ENCODE measurements at regions not wholly inside any gene's neighbourhood (a gene's known extent, or its start where the extent isn't known, plus 50 kb on each side); places are given as distances from the start of the nearest gene placed in this dataset.
"Not testable (repeated sequence)": the region's sequence is repeated elsewhere in the genome, so short reads cannot be mapped to it uniquely, and the experiment has no call there.

DNA sequence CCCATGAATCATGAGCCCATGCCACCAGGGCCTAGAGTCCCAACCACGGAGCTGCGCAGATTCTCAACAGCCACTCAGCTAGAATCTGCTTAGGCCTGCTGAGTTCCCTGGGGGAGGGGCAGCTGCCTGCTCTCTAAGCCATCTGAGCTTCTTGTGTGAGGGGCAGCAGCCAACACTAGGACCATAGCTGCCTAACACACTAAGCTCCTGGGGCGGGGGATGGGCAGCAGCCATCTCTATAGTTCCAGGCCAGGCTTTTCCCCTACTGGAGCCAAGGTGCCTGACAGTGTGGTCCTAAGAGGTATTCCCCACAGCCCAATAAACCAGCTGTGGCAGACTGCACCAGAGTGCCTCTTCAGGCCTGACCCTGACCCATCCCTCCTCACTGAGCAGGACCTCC, 255.9 kb upstream of the ACO1 start:
- no peaks in the 10 kb centered on the region for H4K20me1 ChIP-seq (ENCODE audit: insufficient read depth)
- intact Hi-C loops (cut with micrococcal nuclease), result no loop called here
- H3K27me3 ChIP-seq (ENCODE audit: insufficient read depth, low read length), result no peaks in the 10 kb centered on the region
- H3K9me3 ChIP-seq (ENCODE audit: control insufficient read depth in 1 of 2, insufficient read depth in 1 of 2, low read depth in 1 of 2, low read length in 2 of 2), result no peaks in the 10 kb centered on the region
- H3K79me2 ChIP-seq (ENCODE audit: insufficient read depth, low read length), result no peaks in the 10 kb centered on the region
- H3K36me3 ChIP-seq (ENCODE audit: control insufficient read depth in 1 of 2, insufficient read depth in 2 of 2, low read length in 2 of 2), result no peaks in the 10 kb centered on the region
- no peak overlapping the region for H3K4me2 ChIP-seq (ENCODE audit: low read length)
- TF ChIP-seq, protein P1, sequence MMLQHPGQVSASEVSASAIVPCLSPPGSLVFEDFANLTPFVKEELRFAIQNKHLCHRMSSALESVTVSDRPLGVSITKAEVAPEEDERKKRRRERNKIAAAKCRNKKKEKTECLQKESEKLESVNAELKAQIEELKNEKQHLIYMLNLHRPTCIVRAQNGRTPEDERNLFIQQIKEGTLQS (IDR thresholded peaks at IDR 0.05), result no peak
- TF ChIP-seq TCF7L2 (IDR thresholded peaks at IDR 0.05; ENCODE audit: borderline replicate concordance, extremely low read depth, insufficient read depth, insufficient read length), result no peak
- no peak for TF ChIP-seq POLR2AphosphoS5 (IDR thresholded peaks at IDR 0.05; ENCODE audit: low read depth, low read length)
- TF ChIP-seq YY1 (IDR thresholded peaks at IDR 0.05; ENCODE audit: extremely low read depth, insufficient replicate concordance, low read depth, low read length), result no peak
- no peak for TF ChIP-seq ZBTB33 (IDR thresholded peaks at IDR 0.05; ENCODE audit: extremely low read depth, insufficient replicate concordance, low read length)
- no peak for TF ChIP-seq CBX3 (IDR thresholded peaks at IDR 0.05; ENCODE audit: low read depth)
- TF ChIP-seq CEBPB (IDR thresholded peaks at IDR 0.05; ENCODE audit: low read depth), result no peak
- TF ChIP-seq RAD21 (IDR thresholded peaks at IDR 0.05; ENCODE audit: low read depth), result no peak
- TF ChIP-seq, protein P2, sequence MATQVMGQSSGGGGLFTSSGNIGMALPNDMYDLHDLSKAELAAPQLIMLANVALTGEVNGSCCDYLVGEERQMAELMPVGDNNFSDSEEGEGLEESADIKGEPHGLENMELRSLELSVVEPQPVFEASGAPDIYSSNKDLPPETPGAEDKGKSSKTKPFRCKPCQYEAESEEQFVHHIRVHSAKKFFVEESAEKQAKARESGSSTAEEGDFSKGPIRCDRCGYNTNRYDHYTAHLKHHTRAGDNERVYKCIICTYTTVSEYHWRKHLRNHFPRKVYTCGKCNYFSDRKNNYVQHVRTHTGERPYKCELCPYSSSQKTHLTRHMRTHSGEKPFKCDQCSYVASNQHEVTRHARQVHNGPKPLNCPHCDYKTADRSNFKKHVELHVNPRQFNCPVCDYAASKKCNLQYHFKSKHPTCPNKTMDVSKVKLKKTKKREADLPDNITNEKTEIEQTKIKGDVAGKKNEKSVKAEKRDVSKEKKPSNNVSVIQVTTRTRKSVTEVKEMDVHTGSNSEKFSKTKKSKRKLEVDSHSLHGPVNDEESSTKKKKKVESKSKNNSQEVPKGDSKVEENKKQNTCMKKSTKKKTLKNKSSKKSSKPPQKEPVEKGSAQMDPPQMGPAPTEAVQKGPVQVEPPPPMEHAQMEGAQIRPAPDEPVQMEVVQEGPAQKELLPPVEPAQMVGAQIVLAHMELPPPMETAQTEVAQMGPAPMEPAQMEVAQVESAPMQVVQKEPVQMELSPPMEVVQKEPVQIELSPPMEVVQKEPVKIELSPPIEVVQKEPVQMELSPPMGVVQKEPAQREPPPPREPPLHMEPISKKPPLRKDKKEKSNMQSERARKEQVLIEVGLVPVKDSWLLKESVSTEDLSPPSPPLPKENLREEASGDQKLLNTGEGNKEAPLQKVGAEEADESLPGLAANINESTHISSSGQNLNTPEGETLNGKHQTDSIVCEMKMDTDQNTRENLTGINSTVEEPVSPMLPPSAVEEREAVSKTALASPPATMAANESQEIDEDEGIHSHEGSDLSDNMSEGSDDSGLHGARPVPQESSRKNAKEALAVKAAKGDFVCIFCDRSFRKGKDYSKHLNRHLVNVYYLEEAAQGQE (IDR thresholded peaks at IDR 0.05; ENCODE audit: low read depth), result no peak
- no peak for TF ChIP-seq SP1 (IDR thresholded peaks at IDR 0.05; ENCODE audit: low read depth)
- no peak overlapping the region for H3K4me3 ChIP-seq (replicated peaks in 1 of 2; ENCODE audit: low read depth in 1 of 2, low read length in 2 of 2)
- BruUV-seq (replicated peaks), result no TSS peak
- ChIA-PET CTCF (no interaction called here), POLR2A (no interaction called here), RAD21 (ENCODE audit: low non-redundant PET in 1 of 2, low total read pairs in 2 of 2, uncharacterized antibody in 2 of 2, unreplicated experiment in 2 of 2) (no interaction called here)
- no peaks in the 10 kb centered on the region for H3K4me1 ChIP-seq (ENCODE audit: control insufficient read depth in 1 of 2, insufficient read depth in 2 of 2, low read length in 2 of 2)
- DNase-seq (ENCODE audit: low read depth, low spot score) (no peak), ATAC-seq (no peak)
- H2AFZ ChIP-seq (ENCODE audit: low read depth, low read length, poor library complexity, severe bottlenecking), result no peak overlapping the region
- H3K9me2 ChIP-seq (ENCODE audit: insufficient read depth), result no peaks in the 10 kb centered on the region
- H3K9ac ChIP-seq (ENCODE audit: low read length), result no peak overlapping the region
- no peak overlapping the region for H3K27ac ChIP-seq (ENCODE audit: low read depth, low read length)

GRCh38 chr9:32130709-32131108, 253.7 kb upstream of the ACO1 start:
- POLR2A ChIA-PET; BruUV-seq (replicated peaks); intact Hi-C loops (cut with micrococcal nuclease): not testable (repeated sequence)

More at GRCh38 chr9:32130709-32131108, 253.7 kb upstream of the ACO1 start:
- DNase-seq (ENCODE audit: low read depth, low spot score); H4K20me1 ChIP-seq (ENCODE audit: insufficient read depth); CTCF ChIA-PET; RAD21 ChIA-PET (ENCODE audit: low non-redundant PET in 1 of 2, low total read pairs in 2 of 2, uncharacterized antibody in 2 of 2, unreplicated experiment in 2 of 2); H3K27ac ChIP-seq (ENCODE audit: low read depth, low read length); H3K9me2 ChIP-seq (ENCODE audit: insufficient read depth); H2AFZ ChIP-seq (ENCODE audit: low read depth, low read length, poor library complexity, severe bottlenecking); H3K4me1 ChIP-seq (ENCODE audit: control insufficient read depth in 1 of 2, insufficient read depth in 2 of 2, low read length in 2 of 2); H3K4me2 ChIP-seq (ENCODE audit: low read length); H3K9me3 ChIP-seq (ENCODE audit: control insufficient read depth in 1 of 2, insufficient read depth in 1 of 2, low read depth in 1 of 2, low read length in 2 of 2); H3K36me3 ChIP-seq (ENCODE audit: control insufficient read depth in 1 of 2, insufficient read depth in 2 of 2, low read length in 2 of 2); H3K9ac ChIP-seq (ENCODE audit: low read length); H3K4me3 ChIP-seq (replicated peaks in 1 of 2; ENCODE audit: low read depth in 1 of 2, low read length in 2 of 2); ATAC-seq; H3K27me3 ChIP-seq (ENCODE audit: insufficient read depth, low read length); H3K79me2 ChIP-seq (ENCODE audit: insufficient read depth, low read length): not testable (repeated sequence)
